ENCODE measurements at regions not wholly inside any gene's neighbourhood (a gene's known extent, or its start where the extent isn't known, plus 50 kb on each side); places are given as distances from the start of the nearest gene placed in this dataset.

DNA sequence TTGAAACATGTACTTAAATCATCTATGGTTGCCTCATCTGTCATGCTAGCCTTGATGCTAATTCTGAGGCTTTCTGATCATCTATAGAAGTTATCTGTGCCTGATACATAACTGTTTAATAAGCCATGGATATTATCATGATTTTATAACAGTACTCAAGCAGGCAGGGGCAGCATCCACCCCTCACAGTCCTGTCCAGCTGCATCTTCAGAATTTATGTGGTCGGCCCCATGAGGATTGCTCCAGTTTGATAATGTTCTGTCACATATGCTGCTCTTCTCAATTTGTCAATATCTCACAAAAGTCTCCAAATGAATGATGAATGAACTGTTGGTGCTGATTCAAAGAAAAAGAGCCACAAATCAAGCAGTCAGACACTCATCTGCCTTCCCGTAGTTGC is 335.1 kb upstream of the POM121L12 start:
- H3K27ac ChIP-seq (ENCODE audit: low read depth, low read length) = no peak overlapping the region
- WGBS = 96% methylated on average over 2 of the region's 2 CpGs
- H3K9ac ChIP-seq (ENCODE audit: low read depth, low read length) = no peak overlapping the region
- no peak overlapping the region for H3K4me3 ChIP-seq (ENCODE audit: low read length)
- no peaks in the 10 kb centered on the region for H3K36me3 ChIP-seq (ENCODE audit: insufficient read depth, low read length)
- H3K4me1 ChIP-seq (ENCODE audit: insufficient read depth, low read length) = peaks cover 12% of the 10 kb centered on the region
- no peaks in the 10 kb centered on the region for H3K9me3 ChIP-seq (ENCODE audit: insufficient read depth, low read depth, low read length)
- no peaks in the 10 kb centered on the region for H3K27me3 ChIP-seq (ENCODE audit: insufficient read depth, low read length)

GRCh38 chr7:52695973-52696595 is 339.3 kb upstream of the POM121L12 start:
- Histone ChIP-seq H3K4me1 (ENCODE audit: insufficient read depth, low read length) (peaks cover 12% of the 10 kb centered on the region), H3K27me3 (ENCODE audit: insufficient read depth, low read length) (no peaks in the 10 kb centered on the region), H3K36me3 (ENCODE audit: insufficient read depth, low read length) (no peaks in the 10 kb centered on the region), H3K9ac (ENCODE audit: low read depth, low read length) (peak overlapping the region; percentile 8; the same call in 1 of the 2 replicates), H3K9me3 (ENCODE audit: insufficient read depth, low read depth, low read length) (no peaks in the 10 kb centered on the region), H3K27ac (ENCODE audit: low read depth, low read length) (peak overlapping the region; percentile 73; the same call in 1 of the 2 replicates), H3K4me3 (ENCODE audit: low read length) (no peak overlapping the region; the same call in 1 of the 2 replicates)
- WGBS = 53% methylated on average over 5 of the region's 5 CpGs

GRCh38 chr7:52691257-52691656 is 344.2 kb upstream of the POM121L12 start:
- no peak overlapping the region for H3K4me3 ChIP-seq (ENCODE audit: low read length)
- H3K9ac ChIP-seq (ENCODE audit: low read depth, low read length) = no peak overlapping the region
- H3K36me3 ChIP-seq (ENCODE audit: insufficient read depth, low read length) = no peaks in the 10 kb centered on the region
- peaks cover 9% of the 10 kb centered on the region for H3K4me1 ChIP-seq (ENCODE audit: insufficient read depth, low read length)
- no peaks in the 10 kb centered on the region for H3K27me3 ChIP-seq (ENCODE audit: insufficient read depth, low read length)
- H3K9me3 ChIP-seq (ENCODE audit: insufficient read depth, low read depth, low read length) = no peaks in the 10 kb centered on the region
- WGBS = 100% methylated on average over 1 of the region's 1 CpG
- no peak overlapping the region for H3K27ac ChIP-seq (ENCODE audit: low read depth, low read length)

GRCh38 chr7:52689912-52690311 is 345.5 kb upstream of the POM121L12 start:
- H3K36me3 ChIP-seq (ENCODE audit: insufficient read depth, low read length) = no peaks in the 10 kb centered on the region
- H3K4me1 ChIP-seq (ENCODE audit: insufficient read depth, low read length) = no peaks in the 10 kb centered on the region
- H3K9ac ChIP-seq (ENCODE audit: low read depth, low read length) = no peak overlapping the region
- H3K27me3 ChIP-seq (ENCODE audit: insufficient read depth, low read length) = no peaks in the 10 kb centered on the region
- no peaks in the 10 kb centered on the region for H3K9me3 ChIP-seq (ENCODE audit: insufficient read depth, low read depth, low read length)
- H3K4me3 ChIP-seq (ENCODE audit: low read length) = no peak overlapping the region
- WGBS = 100% methylated on average over 2 of the region's 2 CpGs
- H3K27ac ChIP-seq (ENCODE audit: low read depth, low read length) = peak overlapping the region; percentile 27; the same call in 1 of the 2 replicates

DNA sequence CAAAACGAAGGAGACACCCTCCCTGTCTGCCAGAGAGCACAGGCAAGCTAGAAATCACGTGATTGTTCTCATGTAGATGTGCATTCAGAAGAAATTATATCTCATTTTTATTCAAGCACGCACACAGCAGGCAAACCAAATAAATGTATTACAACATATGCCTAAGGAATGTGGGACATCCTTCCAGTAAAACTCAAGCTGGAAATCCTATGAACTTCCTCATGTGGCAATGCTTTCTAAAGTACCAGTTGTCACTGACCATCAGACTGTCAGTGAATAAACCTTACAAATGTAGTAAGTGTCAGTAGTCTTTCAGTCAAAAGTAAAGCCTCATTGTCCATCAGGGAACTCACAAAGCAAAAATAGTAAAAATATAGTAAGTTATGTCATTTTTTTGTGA is 350.1 kb upstream of the POM121L12 start:
- Histone ChIP-seq H3K4me3 (ENCODE audit: low read length) (no peak overlapping the region), H3K4me1 (ENCODE audit: insufficient read depth, low read length) (no peaks in the 10 kb centered on the region), H3K27ac (ENCODE audit: low read depth, low read length) (no peak overlapping the region), H3K27me3 (ENCODE audit: insufficient read depth, low read length) (no peaks in the 10 kb centered on the region), H3K36me3 (ENCODE audit: insufficient read depth, low read length) (no peaks in the 10 kb centered on the region), H3K9ac (ENCODE audit: low read depth, low read length) (no peak overlapping the region), H3K9me3 (ENCODE audit: insufficient read depth, low read depth, low read length) (no peaks in the 10 kb centered on the region)
- WGBS = 68% methylated on average over 2 of the region's 3 CpGs

GRCh38 chr7:52684388-52684787 is 351.0 kb upstream of the POM121L12 start:
- Histone ChIP-seq H3K36me3 (ENCODE audit: insufficient read depth, low read length) (no peaks in the 10 kb centered on the region), H3K27me3 (ENCODE audit: insufficient read depth, low read length) (no peaks in the 10 kb centered on the region), H3K9me3 (ENCODE audit: insufficient read depth, low read depth, low read length) (no peaks in the 10 kb centered on the region), H3K27ac (ENCODE audit: low read depth, low read length) (no peak overlapping the region), H3K4me3 (ENCODE audit: low read length) (no peak overlapping the region), H3K9ac (ENCODE audit: low read depth, low read length) (no peak overlapping the region), H3K4me1 (ENCODE audit: insufficient read depth, low read length) (no peaks in the 10 kb centered on the region)
- 70% methylated on average over 2 of the region's 2 CpGs for WGBS

DNA sequence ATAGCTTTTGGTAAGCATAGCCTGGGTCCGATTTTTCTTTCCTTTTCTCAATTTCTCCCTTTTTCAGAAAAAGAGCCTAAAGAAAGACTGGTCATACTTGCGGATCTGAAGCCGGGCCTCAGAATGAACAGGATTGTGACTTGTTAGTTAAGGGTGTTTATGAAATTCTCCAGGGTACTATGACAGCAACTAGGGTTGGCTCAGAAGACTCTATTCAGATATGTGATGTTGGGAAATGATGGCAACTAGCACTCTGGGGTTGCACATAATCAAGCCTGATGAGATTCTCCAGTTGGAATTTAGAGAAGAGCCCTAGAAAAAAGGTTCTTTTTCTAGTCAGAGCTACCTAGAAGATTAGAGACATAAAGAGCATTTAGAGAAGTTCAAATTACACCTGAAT is 352.4 kb upstream of the POM121L12 start:
- Histone ChIP-seq H3K4me1 (ENCODE audit: insufficient read depth, low read length) (no peaks in the 10 kb centered on the region), H3K27me3 (ENCODE audit: insufficient read depth, low read length) (no peaks in the 10 kb centered on the region)
- WGBS = 79% methylated on average over 3 of the region's 3 CpGs

DNA sequence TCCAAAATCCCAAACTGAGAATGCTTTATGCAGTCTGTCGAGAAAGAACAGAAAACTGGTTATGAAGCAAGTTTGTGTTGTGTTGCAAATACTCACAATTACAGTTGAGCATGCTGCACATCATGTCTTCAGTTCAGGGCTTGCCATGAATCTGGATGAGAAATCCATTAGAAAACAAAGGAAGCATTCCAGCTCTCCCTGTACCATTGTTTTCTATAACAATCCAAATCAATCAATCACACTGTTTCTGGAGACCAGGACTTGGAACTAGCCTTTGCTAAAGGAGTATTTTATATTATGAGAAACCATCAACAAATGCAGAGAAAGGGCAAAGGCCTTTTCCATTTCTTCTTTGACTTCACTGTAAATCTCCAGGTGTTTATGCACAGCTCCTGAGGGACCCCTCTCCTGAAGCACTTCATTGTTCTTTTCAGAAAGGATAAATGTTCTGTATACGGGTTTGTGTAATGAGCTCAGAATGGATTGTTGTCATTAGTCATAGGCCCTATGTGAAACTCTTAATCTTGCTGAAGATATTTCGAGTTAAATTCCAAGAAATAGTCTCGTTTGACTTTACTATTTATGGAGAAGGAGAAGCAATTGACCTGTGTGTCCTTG is 364.7 kb upstream of the POM121L12 start:
- Histone ChIP-seq H3K4me1 (ENCODE audit: insufficient read depth, low read length) (peaks cover 13% of the 10 kb centered on the region), H3K9ac (ENCODE audit: low read depth, low read length) (no peak overlapping the region), H3K27me3 (ENCODE audit: insufficient read depth, low read length) (no peaks in the 10 kb centered on the region), H3K27ac (ENCODE audit: low read depth, low read length) (0 out of 2 replicates have a peak overlapping the region, but pooled peaks have one; percentile 11), H3K4me3 (ENCODE audit: low read length) (no peak overlapping the region), H3K9me3 (ENCODE audit: insufficient read depth, low read depth, low read length) (no peaks in the 10 kb centered on the region), H3K36me3 (ENCODE audit: insufficient read depth, low read length) (no peaks in the 10 kb centered on the region)
- WGBS = 76% methylated on average over 4 of the region's 4 CpGs

More for the DNA sequence above, 352.4 kb upstream of the POM121L12 start:
- Histone ChIP-seq H3K27ac (ENCODE audit: low read depth, low read length) (no peak overlapping the region), H3K36me3 (ENCODE audit: insufficient read depth, low read length) (no peaks in the 10 kb centered on the region), H3K9ac (ENCODE audit: low read depth, low read length) (no peak overlapping the region), H3K9me3 (ENCODE audit: insufficient read depth, low read depth, low read length) (0 out of 2 replicates have a peak, but pooled peaks cover 9% of the 10 kb centered on the region), H3K4me3 (ENCODE audit: low read length) (no peak overlapping the region)

GRCh38 chr7:52669031-52669430 is 366.4 kb upstream of the POM121L12 start:
- no peaks in the 10 kb centered on the region for H3K36me3 ChIP-seq (ENCODE audit: insufficient read depth, low read length)
- peaks cover 13% of the 10 kb centered on the region for H3K4me1 ChIP-seq (ENCODE audit: insufficient read depth, low read length)

GRCh38 chr7:52668435-52668834 is 367.0 kb upstream of the POM121L12 start:
- H3K27me3 ChIP-seq (ENCODE audit: insufficient read depth, low read length) = no peaks in the 10 kb centered on the region
- no peak overlapping the region for H3K9ac ChIP-seq (ENCODE audit: low read depth, low read length)
- H3K4me3 ChIP-seq (ENCODE audit: low read length) = no peak overlapping the region
- peaks cover 13% of the 10 kb centered on the region for H3K4me1 ChIP-seq (ENCODE audit: insufficient read depth, low read length)
- no peaks in the 10 kb centered on the region for H3K9me3 ChIP-seq (ENCODE audit: insufficient read depth, low read depth, low read length)
- 95% methylated on average over 17 of the region's 17 CpGs for WGBS
- H3K27ac ChIP-seq (ENCODE audit: low read depth, low read length) = no peak overlapping the region
- H3K36me3 ChIP-seq (ENCODE audit: insufficient read depth, low read length) = no peaks in the 10 kb centered on the region

More at GRCh38 chr7:52669031-52669430, 366.4 kb upstream of the POM121L12 start:
- WGBS = 96% methylated on average over 21 of the region's 21 CpGs
- Histone ChIP-seq H3K4me3 (ENCODE audit: low read length) (no peak overlapping the region), H3K9me3 (ENCODE audit: insufficient read depth, low read depth, low read length) (no peaks in the 10 kb centered on the region), H3K27ac (ENCODE audit: low read depth, low read length) (no peak overlapping the region), H3K9ac (ENCODE audit: low read depth, low read length) (no peak overlapping the region), H3K27me3 (ENCODE audit: insufficient read depth, low read length) (no peaks in the 10 kb centered on the region)

GRCh38 chr7:52659178-52659577 is 376.3 kb upstream of the POM121L12 start:
- H3K27ac ChIP-seq (ENCODE audit: low read depth, low read length) = no peak overlapping the region
- H3K9me3 ChIP-seq (ENCODE audit: insufficient read depth, low read depth, low read length) = peaks cover 5% of the 10 kb centered on the region; the same call in 1 of the 2 replicates
- no peaks in the 10 kb centered on the region for H3K36me3 ChIP-seq (ENCODE audit: insufficient read depth, low read length)
- WGBS = 97% methylated on average over 3 of the region's 3 CpGs
- no peak overlapping the region for H3K9ac ChIP-seq (ENCODE audit: low read depth, low read length)
- no peaks in the 10 kb centered on the region for H3K27me3 ChIP-seq (ENCODE audit: insufficient read depth, low read length)
- H3K4me3 ChIP-seq (ENCODE audit: low read length) = no peak overlapping the region
- no peaks in the 10 kb centered on the region for H3K4me1 ChIP-seq (ENCODE audit: insufficient read depth, low read length)

Data from HUES64 (cell line).